OCI-LY7 (cell line): ENCODE measurements at regions not wholly inside any gene's neighbourhood (a gene's known extent, or its start where the extent isn't known, plus 50 kb on each side); places are given as distances from the start of the nearest gene placed in this dataset.

Experiments
- CTCF ChIP-seq: fragments of 200-600 bp; sonication (generic); conservative IDR thresholded peaks from 2 replicates; pipeline ENCODE4 v1.5.1; 2014; ENCODE audit warnings: mild to moderate bottlenecking, antibody characterized with exemption, low read length, moderate library complexity, mixed read lengths
- EZH2phosphoT487 ChIP-seq: fragments of 200-600 bp; sonication (generic); IDR thresholded peaks from 2 replicates; pipeline ENCODE4 v1.6.1; 2018; ENCODE audit warnings: low read depth, borderline replicate concordance, mild to moderate bottlenecking, mixed run types, antibody characterized with exemption, low read length, moderate library complexity, mixed read lengths

- no peak for TF ChIP-seq CTCF
- no peak for TF ChIP-seq EZH2phosphoT487
These were observed 98.1 kb upstream of the SEC14L1 start for GRCh38 chr17:77042476-77043231.
